Transverse colon (tissue), 4 donors: ENCODE measurements at regions not wholly inside any gene's neighbourhood (a gene's known extent, or its start where the extent isn't known, plus 50 kb on each side); places are given as distances from the start of the nearest gene placed in this dataset.

Experiments
- DNase-seq: peaks from one replicate; pipeline ENCODE4 v3.0.0-alpha.2; 2019
- H3K27ac ChIP-seq, 4 donors: fragments of 200-600 bp; sonication (generic); 2 replicates each; pipeline ENCODE4 v1.5.1; 2016 to 2018; ENCODE audit warnings: inconsistent platforms in 4 of 4
- H3K27me3 ChIP-seq: fragments of 200-600 bp; sonication (generic); 2 replicates; pipeline ENCODE4 v1.5.1; 2017; ENCODE audit warnings: inconsistent platforms
- H3K36me3 ChIP-seq, 4 donors: fragments of 200-600 bp; sonication (generic); 2 replicates each; pipeline ENCODE4 v1.5.1; 2017 to 2019; ENCODE audit warnings: inconsistent platforms in 4 of 4
- H3K4me1 ChIP-seq, 4 donors: fragments of 200-600 bp; sonication (generic); 2 replicates each; pipeline ENCODE4 v1.5.1; 2017 to 2020; ENCODE audit warnings: inconsistent platforms in 4 of 4
- H3K4me3 ChIP-seq, 4 donors: fragments of 200-600 bp; sonication (generic); 1 replicate in 1 of 4; 2 replicates in 3 of 4; pipeline versions ENCODE4 v1.5.1 to v1.6.1; 2017 to 2019; ENCODE audit warnings: inconsistent platforms in 4 of 4
- H3K9me3 ChIP-seq, 2 donors: fragments of 200-600 bp; sonication (generic); 2 replicates each; pipeline ENCODE4 v1.5.1; 2017 to 2019; ENCODE audit warnings: inconsistent platforms in 2 of 2
- CTCF ChIP-seq, 5 experiments: fragments of 200-600 bp in 3 of 5; fragments of 450-650 bp in 2 of 5; sonication (generic) in 3 of 5; IDR thresholded peaks; 1 replicate in 2 of 5; 2 replicates in 3 of 5; pipeline ENCODE4 v1.5.1; 2016 to 2017; ENCODE audit warnings: antibody characterized with exemption in 5 of 5, inconsistent platforms in 3 of 5, mild to moderate bottlenecking in 2 of 5, moderate library complexity in 1 of 5
- EP300 ChIP-seq: sonication (generic); formaldehyde crosslinking; IDR thresholded peaks from one replicate; pipeline ENCODE4 v1.6.1; 2017; ENCODE audit warnings: antibody characterized with exemption, low read depth
- POLR2A ChIP-seq: fragments of 450-650 bp; IDR thresholded peaks from one replicate; pipeline ENCODE4 v1.6.1; 2016; ENCODE audit warnings: antibody characterized with exemption, mild to moderate bottlenecking, moderate library complexity
- POLR2AphosphoS5 ChIP-seq, 3 donors: sonication (generic); formaldehyde crosslinking; IDR thresholded peaks; one replicate each; pipeline ENCODE4 v1.6.1; 2016; ENCODE audit warnings: antibody characterized with exemption in 3 of 3
- WGBS, 2 donors: methylation state at CpG; one replicate each; pipeline ENCODE4 v1.1.5; 2018; ENCODE audit warnings: low coverage in 1 of 2; 5-methylcytosine and 5-hydroxymethylcytosine counted together
- in situ Hi-C, 4 donors: fragments of 200-750 bp; cut with MboI; loops; one replicate each; pipeline versions ENCODE4 v1.15.0 to v1.15.1; 2017; ENCODE audit warnings: low sequenced_read_pairs in 3 of 4, low pct_ligation_motif_present in 1 of 4, low pct_unique_long_range_greater_than_20kb in 1 of 4
- intact Hi-C: fragments of 100-400 bp; cut with DNase I; formaldehyde crosslinking; loops from one replicate; pipeline ENCODE4 v1.15.1; 2023; ENCODE audit warnings: low total_unique reads

DNA sequence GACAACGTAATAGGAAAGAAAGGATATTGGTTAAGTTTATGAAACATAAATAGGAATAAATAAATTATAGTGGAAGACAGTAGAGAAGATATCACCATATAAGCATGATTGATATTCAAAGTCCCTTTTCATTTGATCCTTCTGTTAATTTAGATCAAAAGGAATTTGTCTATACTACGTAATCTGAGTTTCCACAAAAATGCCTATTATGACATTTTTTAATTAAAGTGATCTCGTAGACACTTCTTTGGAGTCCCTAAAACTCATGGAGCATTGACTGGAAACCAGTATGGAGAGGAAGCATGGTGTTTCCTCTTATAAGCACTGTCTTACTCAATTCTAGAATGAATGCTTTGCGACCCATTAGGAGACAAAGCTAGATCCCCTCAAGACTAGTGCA lies 411.4 kb upstream of the SPHKAP start:
- H3K9me3 ChIP-seq: no peaks in the 10 kb centered on the region
- in situ Hi-C loops (no loop called here), intact Hi-C loops (no loop called here)
- no peak overlapping the region for H3K4me3 ChIP-seq
- no peak for DNase-seq
- 62 to 68% methylated on average over 4 of the region's 4 CpGs for WGBS, 2 donors
- peaks cover 0 to 27% (median 0%) of the 10 kb centered on the region in 4 donors for H3K4me1 ChIP-seq
- no peak overlapping the region for H3K27ac ChIP-seq
- H3K27me3 ChIP-seq: no peaks in the 10 kb centered on the region
- H3K36me3 ChIP-seq: no peaks in the 10 kb centered on the region
- TF ChIP-seq POLR2AphosphoS5 (IDR thresholded peaks at IDR 0.05) (no peak), CTCF (IDR thresholded peaks at IDR 0.05) (no peak), EP300 (no peak), POLR2A (no peak)

GRCh38 chr2:228590681-228591080 lies 409.2 kb upstream of the SPHKAP start:
- no peaks in the 10 kb centered on the region for H3K27me3 ChIP-seq
- no peaks in the 10 kb centered on the region for H3K9me3 ChIP-seq
- no peak overlapping the region for H3K27ac ChIP-seq
- H3K36me3 ChIP-seq: no peaks in the 10 kb centered on the region
- TF ChIP-seq EP300: no peak
- no peak for TF ChIP-seq POLR2A
- no peak for TF ChIP-seq CTCF (IDR thresholded peaks at IDR 0.05)
- no peak for TF ChIP-seq POLR2AphosphoS5 (IDR thresholded peaks at IDR 0.05)
- no peak for DNase-seq
- intact Hi-C loops: no loop called here
- no peak overlapping the region for H3K4me3 ChIP-seq
- WGBS, 2 donors: 79 to 80% methylated on average over 2 of the region's 2 CpGs
- in situ Hi-C loops: no loop called here
- H3K4me1 ChIP-seq: peaks cover 0 to 20% (median 0%) of the 10 kb centered on the region in 4 donors

DNA sequence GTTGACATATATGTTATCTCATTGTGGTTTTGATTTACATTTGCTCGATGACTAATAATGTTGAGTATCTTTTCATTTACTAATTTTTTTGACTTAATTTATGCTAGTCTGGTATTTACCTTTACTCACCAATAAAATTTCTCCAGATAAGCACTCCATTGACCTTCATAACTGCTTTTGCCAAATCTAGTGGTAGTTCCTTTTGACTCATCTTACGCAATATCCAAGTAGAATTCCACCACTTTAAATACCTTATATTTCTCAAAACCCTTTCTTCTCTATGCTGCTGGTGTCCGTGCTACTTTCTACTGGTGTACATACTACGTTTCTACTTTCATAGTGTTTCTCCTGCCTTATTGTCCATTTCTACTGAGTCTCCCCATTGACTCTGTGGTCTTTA lies 407.6 kb upstream of the SPHKAP start:
- H3K4me3 ChIP-seq: no peak overlapping the region
- peaks cover 0 to 8% (median 0%) of the 10 kb centered on the region in 4 donors for H3K4me1 ChIP-seq
- DNase-seq: no peak
- no peaks in the 10 kb centered on the region for H3K9me3 ChIP-seq
- no peaks in the 10 kb centered on the region for H3K27me3 ChIP-seq
- in situ Hi-C loops (no loop called here), intact Hi-C loops (no loop called here)
- no peaks in the 10 kb centered on the region for H3K36me3 ChIP-seq
- TF ChIP-seq CTCF (IDR thresholded peaks at IDR 0.05) (no peak), POLR2AphosphoS5 (IDR thresholded peaks at IDR 0.05) (no peak), EP300 (no peak), POLR2A (no peak)
- WGBS, 2 donors: 61 to 72% methylated on average over 3 to 4 of the region's 4 CpGs
- H3K27ac ChIP-seq: no peak overlapping the region

DNA sequence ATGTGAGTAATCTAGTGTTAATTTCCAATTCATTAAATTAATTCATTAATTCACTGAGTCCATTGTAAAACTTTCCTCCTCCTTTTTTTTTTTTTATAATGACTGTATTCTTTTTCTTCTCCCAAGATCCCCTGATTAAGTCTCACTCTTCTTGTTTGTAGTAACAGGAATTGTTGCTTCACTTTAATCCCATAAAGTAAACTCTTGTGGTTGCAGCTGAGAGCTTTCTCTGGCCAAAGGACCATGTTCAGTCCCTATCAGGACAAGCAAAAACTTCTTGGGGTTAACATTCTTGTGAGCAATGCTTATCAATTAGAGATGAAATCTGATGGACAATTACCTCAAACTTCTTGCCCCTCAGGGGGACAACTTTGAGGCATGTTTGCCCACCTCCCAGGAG lies 400.2 kb upstream of the SPHKAP start:
- TF ChIP-seq POLR2A: no peak
- TF ChIP-seq POLR2AphosphoS5 (IDR thresholded peaks at IDR 0.05): no peak
- no peak for TF ChIP-seq CTCF (IDR thresholded peaks at IDR 0.05)
- TF ChIP-seq EP300: no peak
- intact Hi-C loops (no loop called here), in situ Hi-C loops (no loop called here)
- H3K27ac ChIP-seq: no peak overlapping the region
- no peaks in the 10 kb centered on the region for H3K9me3 ChIP-seq
- H3K4me1 ChIP-seq: no peaks in the 10 kb centered on the region
- no peak overlapping the region for H3K4me3 ChIP-seq
- H3K36me3 ChIP-seq: no peaks in the 10 kb centered on the region
- no peaks in the 10 kb centered on the region for H3K27me3 ChIP-seq
- DNase-seq: no peak
